ENCODE measurements at regions not wholly inside any gene's neighbourhood (a gene's known extent, or its start where the extent isn't known, plus 50 kb on each side); places are given as distances from the start of the nearest gene placed in this dataset.

DNA sequence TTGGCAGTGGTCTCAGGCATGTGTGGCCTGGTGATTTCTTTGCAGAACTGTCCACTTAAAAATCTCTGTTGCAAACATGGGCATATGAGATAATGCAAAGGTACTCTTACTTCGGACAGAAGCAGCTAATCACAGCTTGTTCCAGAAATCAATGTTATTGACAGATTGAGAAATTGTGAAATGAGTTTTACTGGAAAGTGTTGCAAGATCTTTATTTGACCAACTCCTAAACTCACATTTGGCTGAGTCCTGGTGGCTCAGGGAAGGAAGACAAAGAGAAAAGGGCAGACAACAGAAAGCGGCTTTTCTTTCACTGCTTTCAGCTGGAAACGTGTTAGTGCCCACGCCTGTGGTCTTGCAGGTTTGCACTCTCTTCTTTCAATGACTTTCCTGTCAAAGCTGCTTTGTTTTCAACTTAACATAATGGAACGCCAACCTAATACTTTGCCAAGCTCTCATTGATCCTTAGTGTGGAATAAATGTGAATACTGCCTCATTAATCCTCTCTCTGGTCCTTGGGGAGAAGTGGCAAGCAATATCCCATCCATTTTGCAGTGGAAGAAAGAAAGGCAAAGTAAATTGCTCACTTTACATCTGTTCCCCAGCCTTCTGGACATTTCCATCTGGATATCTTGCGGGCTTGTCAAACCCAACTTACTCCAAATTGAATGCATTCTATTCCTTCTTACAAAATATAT lies 586.4 kb downstream of the LRRC70 start:
- TF ChIP-seq, protein P1, sequence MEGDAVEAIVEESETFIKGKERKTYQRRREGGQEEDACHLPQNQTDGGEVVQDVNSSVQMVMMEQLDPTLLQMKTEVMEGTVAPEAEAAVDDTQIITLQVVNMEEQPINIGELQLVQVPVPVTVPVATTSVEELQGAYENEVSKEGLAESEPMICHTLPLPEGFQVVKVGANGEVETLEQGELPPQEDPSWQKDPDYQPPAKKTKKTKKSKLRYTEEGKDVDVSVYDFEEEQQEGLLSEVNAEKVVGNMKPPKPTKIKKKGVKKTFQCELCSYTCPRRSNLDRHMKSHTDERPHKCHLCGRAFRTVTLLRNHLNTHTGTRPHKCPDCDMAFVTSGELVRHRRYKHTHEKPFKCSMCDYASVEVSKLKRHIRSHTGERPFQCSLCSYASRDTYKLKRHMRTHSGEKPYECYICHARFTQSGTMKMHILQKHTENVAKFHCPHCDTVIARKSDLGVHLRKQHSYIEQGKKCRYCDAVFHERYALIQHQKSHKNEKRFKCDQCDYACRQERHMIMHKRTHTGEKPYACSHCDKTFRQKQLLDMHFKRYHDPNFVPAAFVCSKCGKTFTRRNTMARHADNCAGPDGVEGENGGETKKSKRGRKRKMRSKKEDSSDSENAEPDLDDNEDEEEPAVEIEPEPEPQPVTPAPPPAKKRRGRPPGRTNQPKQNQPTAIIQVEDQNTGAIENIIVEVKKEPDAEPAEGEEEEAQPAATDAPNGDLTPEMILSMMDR (IDR thresholded peaks at IDR 0.05; ENCODE audit: low read depth, low read length) = no peak
- TF ChIP-seq EZH2phosphoT487 (IDR thresholded peaks at IDR 0.05; ENCODE audit: low read depth) = no peak
